GM13976 (cell line): ENCODE measurements at regions not wholly inside any gene's neighbourhood (a gene's known extent, or its start where the extent isn't known, plus 50 kb on each side); places are given as distances from the start of the nearest gene placed in this dataset.
"Not testable (repeated sequence)": the region's sequence is repeated elsewhere in the genome, so short reads cannot be mapped to it uniquely, and the experiment has no call there.

Experiments
- DNase-seq: peaks from one replicate; pipeline ENCODE4 v3.0.0; 2012; ENCODE audit warnings: low spot score
- CTCF ChIP-seq: IDR thresholded peaks from 2 replicates; pipeline ENCODE4 v1.5.1; 2012; ENCODE audit warnings: borderline replicate concordance, mild to moderate bottlenecking; ENCODE audit not compliant: insufficient read depth; ENCODE audit errors: extremely low read depth, missing control alignments, control extremely low read depth
- in situ Hi-C: fragments of 300-500 bp; cut with MboI; formaldehyde crosslinking; loops from one replicate; pipeline ENCODE4 v1.12.0; 2022; ENCODE audit warnings: low sequenced_read_pairs, mixed read lengths, inconsistent platforms; ENCODE audit not compliant: unreplicated experiment

GRCh38 chr3:177364236-177364635 is 167.0 kb upstream of the TBL1XR1 start:
- in situ Hi-C loops = no loop called here
- TF ChIP-seq CTCF = no peak
- no peak for DNase-seq

GRCh38 chr3:177365294-177365693 is 168.0 kb upstream of the TBL1XR1 start:
- in situ Hi-C loops, DNase-seq: not testable (repeated sequence)

- DNase-seq = no peak
- no peak for TF ChIP-seq CTCF
- in situ Hi-C loops = no loop called here
Observed at GRCh38 chr3:177367788-177368187, 170.5 kb upstream of the TBL1XR1 start.

- in situ Hi-C loops = no loop called here
- no peak for TF ChIP-seq CTCF
- DNase-seq = no peak
Observed at GRCh38 chr3:177370246-177370822, 173.1 kb upstream of the TBL1XR1 start.

- DNase-seq = no peak
Observed at GRCh38 chr3:177371146-177371545, 173.9 kb upstream of the TBL1XR1 start.

GRCh38 chr3:177371888-177372287 is 174.6 kb upstream of the TBL1XR1 start:
- no peak for TF ChIP-seq CTCF
- no peak for DNase-seq
- in situ Hi-C loops = no loop called here

More at GRCh38 chr3:177371146-177371545, 173.9 kb upstream of the TBL1XR1 start:
- TF ChIP-seq CTCF = no peak
- in situ Hi-C loops = no loop called here

GRCh38 chr3:177374323-177374722 is 177.0 kb upstream of the TBL1XR1 start:
- no peak for DNase-seq
- in situ Hi-C loops = no loop called here
- TF ChIP-seq CTCF = no peak
